ENCODE measurements at regions not wholly inside any gene's neighbourhood (a gene's known extent, or its start where the extent isn't known, plus 50 kb on each side); places are given as distances from the start of the nearest gene placed in this dataset.

- Histone ChIP-seq H3K27ac (no peak overlapping the region), H3K9me3 (no peaks in the 10 kb centered on the region), H3K27me3 (no peaks in the 10 kb centered on the region), H3K4me1 (no peaks in the 10 kb centered on the region), H3K4me3 (no peak overlapping the region), H3K36me3 (no peaks in the 10 kb centered on the region)
- TF ChIP-seq POLR2AphosphoS5 (IDR thresholded peaks at IDR 0.05) (no peak), POLR2A (IDR thresholded peaks at IDR 0.05) (no peak), CTCF (IDR thresholded peaks at IDR 0.05) (no peak), EP300 (IDR thresholded peaks at IDR 0.05) (no peak)
- ATAC-seq (ENCODE audit: low FRiP score in 2 of 2) = no peak
- no peak for DNase-seq
- 75 to 77% methylated on average over 5 of the region's 5 CpGs for WGBS, 2 donors
These were observed 127.5 kb upstream of the ADAMTS5 start for GRCh38 chr21:27094184-27094948.

GRCh38 chr21:27086630-27087029 is 119.7 kb upstream of the ADAMTS5 start:
- Histone ChIP-seq H3K27ac (no peak overlapping the region), H3K4me3 (no peak overlapping the region), H3K9me3 (no peaks in the 10 kb centered on the region), H3K27me3 (no peaks in the 10 kb centered on the region), H3K36me3 (no peaks in the 10 kb centered on the region), H3K4me1 (no peaks in the 10 kb centered on the region)
- DNase-seq (no peak), ATAC-seq (ENCODE audit: low FRiP score in 2 of 2) (no peak)
- no peak for TF ChIP-seq POLR2A (IDR thresholded peaks at IDR 0.05)
- TF ChIP-seq CTCF (IDR thresholded peaks at IDR 0.05) = no peak
- WGBS, 2 donors = 92 to 95% methylated on average over 2 of the region's 2 CpGs

GRCh38 chr21:27086186-27086585 is 119.3 kb upstream of the ADAMTS5 start:
- Histone ChIP-seq H3K4me3 (no peak overlapping the region), H3K4me1 (no peaks in the 10 kb centered on the region), H3K27me3 (no peaks in the 10 kb centered on the region), H3K9me3 (no peaks in the 10 kb centered on the region), H3K36me3 (no peaks in the 10 kb centered on the region), H3K27ac (no peak overlapping the region)
- ATAC-seq (ENCODE audit: low FRiP score in 2 of 2) (no peak), DNase-seq (no peak)
- 61 to 65% methylated on average over 6 of the region's 6 CpGs for WGBS, 2 donors
- TF ChIP-seq POLR2A (IDR thresholded peaks at IDR 0.05) = no peak
- no peak for TF ChIP-seq EP300 (IDR thresholded peaks at IDR 0.05)
- no peak for TF ChIP-seq CTCF (IDR thresholded peaks at IDR 0.05)
- no peak for TF ChIP-seq POLR2AphosphoS5 (IDR thresholded peaks at IDR 0.05)

GRCh38 chr21:27085387-27085786 is 118.5 kb upstream of the ADAMTS5 start:
- no peak overlapping the region for H3K4me3 ChIP-seq
- no peak overlapping the region for H3K27ac ChIP-seq
- no peaks in the 10 kb centered on the region for H3K4me1 ChIP-seq
- no peak for DNase-seq
- no peak for ATAC-seq (ENCODE audit: low FRiP score in 2 of 2)
- no peak for TF ChIP-seq EP300 (IDR thresholded peaks at IDR 0.05)
- TF ChIP-seq POLR2A (IDR thresholded peaks at IDR 0.05) = no peak
- TF ChIP-seq CTCF (IDR thresholded peaks at IDR 0.05) = no peak
- TF ChIP-seq POLR2AphosphoS5 (IDR thresholded peaks at IDR 0.05) = no peak
- no peaks in the 10 kb centered on the region for H3K27me3 ChIP-seq
- no peaks in the 10 kb centered on the region for H3K9me3 ChIP-seq
- 92 to 93% methylated on average over 1 of the region's 1 CpG for WGBS, 2 donors
- H3K36me3 ChIP-seq = no peaks in the 10 kb centered on the region

GRCh38 chr21:27083144-27083543 is 116.3 kb upstream of the ADAMTS5 start:
- H3K27ac ChIP-seq = no peak overlapping the region
- 85 to 89% methylated on average over 3 of the region's 3 CpGs for WGBS, 2 donors

More at GRCh38 chr21:27083144-27083543, 116.3 kb upstream of the ADAMTS5 start:
- Histone ChIP-seq H3K4me1 (no peaks in the 10 kb centered on the region), H3K27me3 (no peaks in the 10 kb centered on the region), H3K4me3 (no peak overlapping the region), H3K36me3 (no peaks in the 10 kb centered on the region), H3K9me3 (no peaks in the 10 kb centered on the region)
- TF ChIP-seq EP300 (IDR thresholded peaks at IDR 0.05) (no peak), CTCF (IDR thresholded peaks at IDR 0.05) (no peak), POLR2AphosphoS5 (IDR thresholded peaks at IDR 0.05) (no peak), POLR2A (IDR thresholded peaks at IDR 0.05) (no peak)
- ATAC-seq (ENCODE audit: low FRiP score in 2 of 2) (no peak), DNase-seq (no peak)
